H9 (cell line): ENCODE measurements at regions not wholly inside any gene's neighbourhood (a gene's known extent, or its start where the extent isn't known, plus 50 kb on each side); places are given as distances from the start of the nearest gene placed in this dataset.
A peak's percentile ranks its signal among the peaks of the same experiment; 100 is the strongest.

Experiments used
- DNase-seq: peaks from one replicate; pipeline ENCODE4 v3.0.0-alpha.2; 2017
- H2AFZ ChIP-seq: one replicate; pipeline ENCODE4 v1.6.1; 2013; ENCODE audit warnings: mild to moderate bottlenecking, low read length, control low read depth, moderate library complexity
- H2AK5ac ChIP-seq: 2 replicates; pipeline ENCODE4 v1.6.1; 2013; ENCODE audit warnings: low read length, control low read depth, mixed read lengths; ENCODE audit not compliant: insufficient read length
- H2BK120ac ChIP-seq: one replicate; pipeline ENCODE4 v1.6.1; 2013; ENCODE audit warnings: low read depth, mild to moderate bottlenecking, low read length, control low read depth, inconsistent platforms; ENCODE audit not compliant: poor library complexity, severe bottlenecking
- H2BK12ac ChIP-seq: 2 replicates; pipeline ENCODE4 v1.6.1; 2013; ENCODE audit warnings: low read length, control low read depth, mixed read lengths, low read depth; ENCODE audit not compliant: insufficient read length
- H2BK15ac ChIP-seq: 2 replicates; pipeline ENCODE4 v1.6.1; 2013; ENCODE audit warnings: low read depth, low read length, control low read depth
- H2BK20ac ChIP-seq: one replicate; pipeline ENCODE4 v1.6.1; 2013; ENCODE audit warnings: low read depth, mild to moderate bottlenecking, low read length, control low read depth, inconsistent platforms; ENCODE audit not compliant: poor library complexity, severe bottlenecking
- H2BK5ac ChIP-seq: 2 replicates; pipeline ENCODE4 v1.6.1; 2013; ENCODE audit warnings: low read length, control low read depth, mixed read lengths; ENCODE audit not compliant: insufficient read length
- H3K14ac ChIP-seq: 2 replicates; pipeline ENCODE4 v1.6.1; 2013; ENCODE audit warnings: low read length, control low read depth; ENCODE audit not compliant: insufficient read depth
- H3K18ac ChIP-seq: 2 replicates; pipeline ENCODE4 v1.6.1; 2013; ENCODE audit warnings: low read depth, mild to moderate bottlenecking, mixed read lengths, low read length, control low read depth; ENCODE audit not compliant: insufficient read length
- H3K23ac ChIP-seq: 2 replicates; pipeline ENCODE4 v1.6.1; 2013; ENCODE audit warnings: low read length, control low read depth, mixed read lengths, low read depth; ENCODE audit not compliant: insufficient read length
- H3K23me2 ChIP-seq: 2 replicates; pipeline ENCODE4 v1.6.1; 2013; ENCODE audit warnings: low read depth, mild to moderate bottlenecking, mixed read lengths, low read length, control low read depth; ENCODE audit not compliant: insufficient read length, poor library complexity, severe bottlenecking
- H3K27ac ChIP-seq: 2 replicates; pipeline ENCODE4 v1.5.1; 2013; ENCODE audit warnings: low read length, control low read depth, mixed read lengths, low read depth; ENCODE audit not compliant: insufficient read length
- H3K27me3 ChIP-seq: 2 replicates; pipeline ENCODE4 v1.6.1; 2013; ENCODE audit warnings: low read length, control low read depth, inconsistent platforms; ENCODE audit not compliant: insufficient read depth
- H3K4ac ChIP-seq: 2 replicates; pipeline ENCODE4 v1.6.1; 2013; ENCODE audit warnings: low read depth, mild to moderate bottlenecking, control low read depth, inconsistent platforms, low read length, moderate library complexity
- H3K4me1 ChIP-seq: 2 replicates; pipeline ENCODE4 v1.6.1; 2013; ENCODE audit warnings: low read length, control low read depth, inconsistent platforms; ENCODE audit not compliant: insufficient read depth
- H3K4me2 ChIP-seq: 2 replicates; pipeline ENCODE4 v1.6.1; 2013; ENCODE audit warnings: low read length, control low read depth, mixed read lengths; ENCODE audit not compliant: insufficient read length, insufficient read depth
- H3K56ac ChIP-seq: 2 replicates; pipeline ENCODE4 v1.6.1; 2013; ENCODE audit warnings: low read depth, mild to moderate bottlenecking, mixed read lengths, low read length, control low read depth; ENCODE audit not compliant: insufficient read length
- H3K79me1 ChIP-seq: 2 replicates; pipeline ENCODE4 v1.6.1; 2013; ENCODE audit warnings: low read depth, mild to moderate bottlenecking, moderate library complexity, low read length, control low read depth, inconsistent platforms; ENCODE audit not compliant: insufficient read depth, poor library complexity, severe bottlenecking
- H3K79me2 ChIP-seq: 2 replicates; pipeline ENCODE4 v1.6.1; 2013; ENCODE audit warnings: low read length, control low read depth, inconsistent platforms; ENCODE audit not compliant: insufficient read depth
- H3K9ac ChIP-seq: 2 replicates; pipeline ENCODE4 v1.6.1; 2013; ENCODE audit warnings: low read length, control low read depth, mixed read lengths; ENCODE audit not compliant: insufficient read length; ENCODE audit errors: extremely low read depth
- H3K9me3 ChIP-seq: one replicate; pipeline ENCODE4 v1.6.1; 2013; ENCODE audit warnings: low read depth, low read length, inconsistent platforms; ENCODE audit not compliant: control insufficient read depth
- H3T11ph ChIP-seq: one replicate; pipeline ENCODE4 v1.6.1; 2013; ENCODE audit warnings: mild to moderate bottlenecking, low read length, control low read depth, inconsistent platforms
- H4K20me1 ChIP-seq: one replicate; pipeline ENCODE4 v1.6.1; 2013; ENCODE audit not compliant: control insufficient read depth, insufficient read length, insufficient read depth
- H4K5ac ChIP-seq: 2 replicates; pipeline ENCODE4 v1.6.1; 2013; ENCODE audit warnings: low read depth, mild to moderate bottlenecking, mixed read lengths, low read length, control low read depth; ENCODE audit not compliant: insufficient read length
- H4K8ac ChIP-seq: replicated peaks from 2 replicates; pipeline ENCODE4 v1.6.1; 2013; ENCODE audit warnings: low read length, control low read depth, mixed read lengths, low read depth; ENCODE audit not compliant: insufficient read length
- H4K91ac ChIP-seq: 2 replicates; pipeline ENCODE4 v1.6.1; 2013; ENCODE audit warnings: low read depth, mild to moderate bottlenecking, moderate library complexity, mixed read lengths, low read length, control low read depth; ENCODE audit not compliant: insufficient read length
- H3K27ac Mint-ChIP-seq, 3 experiments: 2 replicates in 2 of 3; 3 replicates in 1 of 3; pipeline ENCODE4 v1.8.0; 2020 to 2021; ENCODE audit warnings: mixed read lengths in 3 of 3, mild to moderate bottlenecking in 1 of 3, moderate library complexity in 1 of 3
- H3K27me3 Mint-ChIP-seq: 2 replicates; pipeline ENCODE4 v1.8.0; 2021; ENCODE audit warnings: low read depth, mild to moderate bottlenecking, moderate library complexity, mixed read lengths
- H3K36me3 Mint-ChIP-seq, 3 experiments: 2 replicates in 2 of 3; 3 replicates in 1 of 3; pipeline ENCODE4 v1.8.0; 2020 to 2021; ENCODE audit warnings: low read depth in 3 of 3, mixed read lengths in 3 of 3; ENCODE audit not compliant: insufficient read depth in 1 of 3
- H3K4me1 Mint-ChIP-seq, 2 experiments: 2 replicates each; pipeline ENCODE4 v1.8.0; 2020; ENCODE audit warnings: mixed read lengths in 2 of 2
- H3K4me3 Mint-ChIP-seq, 2 experiments: 2 replicates in 1 of 2; 3 replicates in 1 of 2; pipeline ENCODE4 v1.8.0; 2020 to 2021; ENCODE audit warnings: mild to moderate bottlenecking in 2 of 2, mixed read lengths in 2 of 2, moderate library complexity in 1 of 2
- H3K9me3 Mint-ChIP-seq, 2 experiments: 2 replicates in 1 of 2; 3 replicates in 1 of 2; pipeline ENCODE4 v1.8.0; 2020; ENCODE audit warnings: mild to moderate bottlenecking in 2 of 2, mixed read lengths in 2 of 2, moderate library complexity in 1 of 2
- CTCF ChIP-seq: fragments of 200-600 bp; sonication (generic); conservative IDR thresholded peaks from 3 replicates; pipeline ENCODE4 v1.8.0; 2021; ENCODE audit warnings: antibody characterized with exemption, mild to moderate bottlenecking
- WGBS: extraction: QIAGEN DNeasy Blood & Tissue Kit; methylation state at CpG from one replicate; pipeline ENCODE4 v1.1.7; 2013; ENCODE audit warnings: missing lambda C conversion rate, low lambda C conversion rate, mixed read lengths; ENCODE audit not compliant: insufficient read length; ENCODE audit errors: extremely low coverage; 5-methylcytosine and 5-hydroxymethylcytosine counted together

- H3K79me1 ChIP-seq = no peaks in the 10 kb centered on the region
- no peak overlapping the region for H2AK5ac ChIP-seq
- DNase-seq = peak; percentile 73
- H3K9me3 ChIP-seq = no peaks in the 10 kb centered on the region
- H3K4me3 Mint-ChIP-seq = no peak overlapping the region
- H2BK15ac ChIP-seq = no peak overlapping the region
- peak overlapping the region; percentile 39; the same call in 1 of the 2 replicates for H3K14ac ChIP-seq
- no peak overlapping the region for H2AFZ ChIP-seq
- no peaks in the 10 kb centered on the region for H3K36me3 Mint-ChIP-seq
- H3K27me3 Mint-ChIP-seq = peaks cover 14% of the 10 kb centered on the region
- no peak overlapping the region for H3K4me2 ChIP-seq
- no peaks in the 10 kb centered on the region for H3K79me2 ChIP-seq
- H3K9me3 Mint-ChIP-seq = peaks cover 0 to 5% of the 10 kb centered on the region in 2 experiments; a peak in 4 of 5 replicates
- no peak overlapping the region; the same call in 1 of the 2 replicates for H3K4ac ChIP-seq
- H4K5ac ChIP-seq = no peak overlapping the region
- peaks cover 51 to 55% of the 10 kb centered on the region in 2 experiments for H3K4me1 Mint-ChIP-seq
- no peak overlapping the region for H3K27ac ChIP-seq
- H3T11ph ChIP-seq = peak overlapping the region; percentile 67
- peaks cover 21% of the 10 kb centered on the region for H3K4me1 ChIP-seq
- H4K91ac ChIP-seq = no peak overlapping the region
- H3K9ac ChIP-seq = no peak overlapping the region
- no peak overlapping the region for H3K23ac ChIP-seq
- no CpG with 5 or more reads among the region's 7 CpGs for WGBS
- H3K56ac ChIP-seq = no peak overlapping the region
- no peak for TF ChIP-seq CTCF
- no peaks in the 10 kb centered on the region for H4K20me1 ChIP-seq
- H3K27me3 ChIP-seq = no peaks in the 10 kb centered on the region; the same call in 1 of the 2 replicates
- H2BK5ac ChIP-seq = no peak overlapping the region
- H2BK120ac ChIP-seq = peak overlapping the region; percentile 95
- no peak overlapping the region for H4K8ac ChIP-seq
- no peak overlapping the region for H2BK20ac ChIP-seq
- peak overlapping the region in 1 of 3 experiments; percentile 14; a peak in 2 of 7 replicates for H3K27ac Mint-ChIP-seq
- no peaks in the 10 kb centered on the region for H3K23me2 ChIP-seq
- peak overlapping the region; percentile 68 for H3K18ac ChIP-seq
- peak overlapping the region; percentile 18 for H2BK12ac ChIP-seq
Observed at GRCh38 chr1:29975036-29975694, 738.8 kb downstream of the PTPRU start.
